ENCODE measurements at regions not wholly inside any gene's neighbourhood (a gene's known extent, or its start where the extent isn't known, plus 50 kb on each side); places are given as distances from the start of the nearest gene placed in this dataset.

DNA sequence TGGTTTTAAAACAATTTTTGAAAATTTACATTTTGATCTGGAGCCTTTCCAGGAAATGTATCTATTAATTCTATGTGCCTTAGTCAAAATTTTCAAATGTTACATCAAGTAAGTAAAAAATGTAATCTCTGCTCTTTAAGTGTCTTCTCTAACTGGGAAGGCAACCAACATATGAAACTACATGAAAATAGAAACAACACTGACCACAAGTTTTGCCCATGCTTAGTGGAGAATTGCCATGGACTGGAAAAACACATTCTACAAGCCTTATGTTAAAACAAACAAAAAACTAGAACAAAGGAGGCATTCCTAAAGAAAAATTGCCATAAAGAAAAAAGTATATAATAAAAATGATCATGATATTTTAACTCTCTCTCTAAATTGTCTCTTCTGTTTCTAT lies 75.9 kb upstream of the SPRED1 start:
- TF ChIP-seq POLR2A (IDR thresholded peaks at IDR 0.05), result no peak
- TF ChIP-seq, protein P1, sequence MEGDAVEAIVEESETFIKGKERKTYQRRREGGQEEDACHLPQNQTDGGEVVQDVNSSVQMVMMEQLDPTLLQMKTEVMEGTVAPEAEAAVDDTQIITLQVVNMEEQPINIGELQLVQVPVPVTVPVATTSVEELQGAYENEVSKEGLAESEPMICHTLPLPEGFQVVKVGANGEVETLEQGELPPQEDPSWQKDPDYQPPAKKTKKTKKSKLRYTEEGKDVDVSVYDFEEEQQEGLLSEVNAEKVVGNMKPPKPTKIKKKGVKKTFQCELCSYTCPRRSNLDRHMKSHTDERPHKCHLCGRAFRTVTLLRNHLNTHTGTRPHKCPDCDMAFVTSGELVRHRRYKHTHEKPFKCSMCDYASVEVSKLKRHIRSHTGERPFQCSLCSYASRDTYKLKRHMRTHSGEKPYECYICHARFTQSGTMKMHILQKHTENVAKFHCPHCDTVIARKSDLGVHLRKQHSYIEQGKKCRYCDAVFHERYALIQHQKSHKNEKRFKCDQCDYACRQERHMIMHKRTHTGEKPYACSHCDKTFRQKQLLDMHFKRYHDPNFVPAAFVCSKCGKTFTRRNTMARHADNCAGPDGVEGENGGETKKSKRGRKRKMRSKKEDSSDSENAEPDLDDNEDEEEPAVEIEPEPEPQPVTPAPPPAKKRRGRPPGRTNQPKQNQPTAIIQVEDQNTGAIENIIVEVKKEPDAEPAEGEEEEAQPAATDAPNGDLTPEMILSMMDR (IDR thresholded peaks at IDR 0.05), result no peak

Measured in suprapubic skin (tissue), 3 donors.